OCI-LY7 (cell line): ENCODE measurements at regions not wholly inside any gene's neighbourhood (a gene's known extent, or its start where the extent isn't known, plus 50 kb on each side); places are given as distances from the start of the nearest gene placed in this dataset.
A peak's percentile ranks its signal among the peaks of the same experiment; 100 is the strongest.

Experiments used
- BruUV-seq: library from RNA; stranded (reverse); fragments of 400-500 nt; replicated peaks from 2 replicates; lab custom pipeline; 2021; lab: Mats Ljungman, UMichigan
- CTCF ChIA-PET: fragments of 300-600 bp; sonication (Branson Sonifier 250); formaldehyde crosslinking; loops from one replicate; lab custom pipeline; 2022; ENCODE audit warnings: antibody characterized with exemption; ENCODE audit not compliant: unreplicated experiment; lab: Charles Lee
- POLR2A ChIA-PET: fragments of 300-600 bp; sonication (Branson Sonifier 250); formaldehyde crosslinking; loops from one replicate; lab custom pipeline; 2022; ENCODE audit warnings: antibody characterized with exemption; lab: Charles Lee
- DNase-seq: peaks from one replicate; pipeline ENCODE4 v3.0.0-alpha.2; 2015; ENCODE audit warnings: low spot score
- H2AFZ ChIP-seq: fragments of 200-600 bp; sonication (generic), shearing (Covaris generic); 2 replicates; pipeline ENCODE4 v1.6.1; 2014; ENCODE audit warnings: mild to moderate bottlenecking, antibody characterized with exemption, low read length, moderate library complexity
- H3K27ac ChIP-seq: fragments of 200-600 bp; sonication (generic); 2 replicates; pipeline ENCODE4 v1.5.1; 2014; ENCODE audit warnings: mixed run types, low read depth, mild to moderate bottlenecking, moderate library complexity, low read length, inconsistent platforms; ENCODE audit not compliant: poor library complexity, severe bottlenecking
- H3K36me3 ChIP-seq: fragments of 200-600 bp; sonication (generic); 2 replicates; pipeline ENCODE4 v1.6.1; 2014; ENCODE audit warnings: mild to moderate bottlenecking, antibody characterized with exemption, low read length, moderate library complexity, mixed read lengths; ENCODE audit not compliant: insufficient read depth
- H3K4me1 ChIP-seq: fragments of 200-600 bp; sonication (generic); 2 replicates; pipeline ENCODE4 v1.5.1; 2014; ENCODE audit warnings: mild to moderate bottlenecking, low read length; ENCODE audit not compliant: insufficient read depth, poor library complexity, severe bottlenecking
- H3K4me2 ChIP-seq: fragments of 200-600 bp; sonication (generic); 2 replicates; pipeline ENCODE4 v1.6.1; 2014; ENCODE audit warnings: mild to moderate bottlenecking, low read length
- H3K4me3 ChIP-seq: fragments of 200-600 bp; sonication (generic); 2 replicates; pipeline ENCODE4 v1.5.1; 2014; ENCODE audit warnings: mild to moderate bottlenecking, low read depth, low read length; ENCODE audit not compliant: poor library complexity, severe bottlenecking
- H3K79me2 ChIP-seq: fragments of 200-600 bp; sonication (generic); 2 replicates; pipeline ENCODE4 v1.6.1; 2016; ENCODE audit warnings: low read depth, mild to moderate bottlenecking, low read length, moderate library complexity, mixed read lengths; ENCODE audit not compliant: insufficient read depth
- H3K9me2 ChIP-seq: fragments of 200-600 bp; sonication (generic); 2 replicates; pipeline ENCODE4 v1.6.1; 2016; ENCODE audit warnings: mild to moderate bottlenecking, low read length, mixed read lengths; ENCODE audit not compliant: insufficient read depth
- H3K9me3 ChIP-seq: fragments of 200-600 bp; sonication (generic); 2 replicates; pipeline ENCODE4 v1.6.1; 2014; ENCODE audit warnings: mild to moderate bottlenecking, mixed run types, low read length, mixed read lengths
- H4K20me1 ChIP-seq: fragments of 200-600 bp; sonication (generic); 2 replicates; pipeline ENCODE4 v1.6.1; 2014; ENCODE audit warnings: mild to moderate bottlenecking, antibody characterized with exemption, low read length, moderate library complexity, mixed read lengths; ENCODE audit not compliant: insufficient read depth
- EZH2phosphoT487 ChIP-seq: fragments of 200-600 bp; sonication (generic); IDR thresholded peaks from 2 replicates; pipeline ENCODE4 v1.6.1; 2018; ENCODE audit warnings: low read depth, borderline replicate concordance, mild to moderate bottlenecking, mixed run types, antibody characterized with exemption, low read length, moderate library complexity, mixed read lengths
- intact Hi-C: fragments of 100-400 bp; cut with micrococcal nuclease; formaldehyde crosslinking; loops from one replicate; pipeline ENCODE4 v1.10.0; 2022; ENCODE audit not compliant: unreplicated experiment
- TF ChIP-seq, protein P1 (sequence below): fragments of 200-600 bp; sonication (generic); conservative IDR thresholded peaks from 2 replicates; pipeline ENCODE4 v1.5.1; 2014; ENCODE audit warnings: mild to moderate bottlenecking, antibody characterized with exemption, low read length, moderate library complexity, mixed read lengths

DNA sequence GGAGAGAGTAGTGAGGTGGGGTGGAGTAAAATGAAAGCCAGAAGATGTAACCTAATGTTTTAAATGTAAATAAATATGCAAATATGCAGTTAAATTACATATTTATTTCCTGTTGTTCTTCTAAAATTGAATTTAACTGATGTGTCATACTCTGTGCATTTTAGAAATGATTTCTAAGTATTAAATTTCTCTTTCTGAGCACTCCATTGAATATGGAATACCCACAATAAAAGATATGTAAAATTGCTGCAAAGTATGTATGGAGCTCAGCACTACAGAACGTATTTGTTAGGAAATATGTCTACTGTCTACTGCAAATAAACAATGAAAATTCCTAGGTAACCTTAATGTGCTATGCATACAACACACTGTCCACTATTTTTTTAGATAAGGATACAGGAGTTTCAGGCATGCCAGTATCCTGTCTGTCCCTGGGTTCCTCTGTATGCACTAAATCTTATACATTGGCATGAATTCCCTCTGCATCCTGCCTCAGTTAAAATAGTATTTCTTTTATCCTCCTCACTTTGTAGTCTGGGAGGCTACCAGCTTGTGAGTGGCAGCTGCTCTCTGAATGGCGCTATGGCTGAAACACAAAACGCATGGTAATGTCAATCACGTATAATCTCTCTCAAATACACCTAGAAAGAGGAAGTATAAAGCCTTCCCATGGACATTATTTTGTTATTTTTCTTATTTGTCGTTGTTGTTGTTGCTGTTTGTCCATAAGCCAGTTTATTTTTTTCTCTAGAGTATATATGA, 579.5 kb downstream of the PYDC2 start:
- BruUV-seq: no TSS peak
- ChIA-PET POLR2A (interaction anchor here (0.7 to 1.3 kb wide), 4 partner anchors 9 to 31 kb away, joined by 3 to 4 read pairs (median 4); no protein-coding TSS in a partner anchor), CTCF (no interaction called here)
- peak overlapping the region; percentile 85 for H3K27ac ChIP-seq
- TF ChIP-seq, protein P1, sequence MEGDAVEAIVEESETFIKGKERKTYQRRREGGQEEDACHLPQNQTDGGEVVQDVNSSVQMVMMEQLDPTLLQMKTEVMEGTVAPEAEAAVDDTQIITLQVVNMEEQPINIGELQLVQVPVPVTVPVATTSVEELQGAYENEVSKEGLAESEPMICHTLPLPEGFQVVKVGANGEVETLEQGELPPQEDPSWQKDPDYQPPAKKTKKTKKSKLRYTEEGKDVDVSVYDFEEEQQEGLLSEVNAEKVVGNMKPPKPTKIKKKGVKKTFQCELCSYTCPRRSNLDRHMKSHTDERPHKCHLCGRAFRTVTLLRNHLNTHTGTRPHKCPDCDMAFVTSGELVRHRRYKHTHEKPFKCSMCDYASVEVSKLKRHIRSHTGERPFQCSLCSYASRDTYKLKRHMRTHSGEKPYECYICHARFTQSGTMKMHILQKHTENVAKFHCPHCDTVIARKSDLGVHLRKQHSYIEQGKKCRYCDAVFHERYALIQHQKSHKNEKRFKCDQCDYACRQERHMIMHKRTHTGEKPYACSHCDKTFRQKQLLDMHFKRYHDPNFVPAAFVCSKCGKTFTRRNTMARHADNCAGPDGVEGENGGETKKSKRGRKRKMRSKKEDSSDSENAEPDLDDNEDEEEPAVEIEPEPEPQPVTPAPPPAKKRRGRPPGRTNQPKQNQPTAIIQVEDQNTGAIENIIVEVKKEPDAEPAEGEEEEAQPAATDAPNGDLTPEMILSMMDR: no peak
- TF ChIP-seq EZH2phosphoT487: no peak
- no peak overlapping the region for H3K4me2 ChIP-seq
- no peaks in the 10 kb centered on the region for H3K79me2 ChIP-seq
- H3K4me3 ChIP-seq: no peak overlapping the region
- no peak overlapping the region for H2AFZ ChIP-seq
- H3K4me1 ChIP-seq: peaks cover 56% of the 10 kb centered on the region
- H3K9me3 ChIP-seq: peaks cover 50% of the 10 kb centered on the region; the same call in 1 of the 2 replicates
- H3K9me2 ChIP-seq: no peaks in the 10 kb centered on the region
- H4K20me1 ChIP-seq: no peaks in the 10 kb centered on the region
- peaks cover 44% of the 10 kb centered on the region for H3K36me3 ChIP-seq
- DNase-seq: no peak
- intact Hi-C loops: loop anchor here (10.0 kb wide), 1 partner anchor 936 kb away; no protein-coding TSS in a partner anchor

DNA sequence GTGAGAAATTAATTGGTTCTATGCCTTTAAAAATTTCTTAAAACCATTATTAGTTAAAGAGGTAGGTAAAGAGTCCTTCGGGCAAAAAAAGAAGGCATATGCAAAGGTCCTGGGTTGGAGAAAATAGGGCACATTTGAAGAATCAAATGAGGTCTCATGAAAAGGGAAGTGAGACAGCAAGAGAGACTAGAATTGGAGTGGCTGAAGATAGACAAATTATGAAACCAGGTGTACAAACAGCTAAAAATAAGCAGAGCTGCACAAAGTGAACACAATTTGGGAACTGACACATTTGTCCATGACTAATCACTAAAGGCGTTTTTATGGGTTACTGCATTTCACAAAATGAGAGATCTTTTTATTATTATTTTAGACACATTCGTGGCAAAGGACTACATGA, 581.2 kb downstream of the PYDC2 start:
- Histone ChIP-seq H3K27ac (peak overlapping the region; percentile 85), H4K20me1 (no peaks in the 10 kb centered on the region), H3K9me2 (no peaks in the 10 kb centered on the region), H3K36me3 (peaks cover 49% of the 10 kb centered on the region), H3K79me2 (no peaks in the 10 kb centered on the region), H2AFZ (peak overlapping the region; percentile 27; the same call in 1 of the 2 replicates), H3K4me2 (peak overlapping the region; percentile 45), H3K4me3 (peak overlapping the region; percentile 6), H3K4me1 (peaks cover 56% of the 10 kb centered on the region), H3K9me3 (peaks cover 55% of the 10 kb centered on the region; the same call in 1 of the 2 replicates)
- no peak for TF ChIP-seq EZH2phosphoT487
- TF ChIP-seq, protein P1: no peak
- DNase-seq: peak; percentile 91
- POLR2A ChIA-PET: interaction anchor here (0.6 to 2.0 kb wide), 7 partner anchors 9 to 143 kb away, joined by 3 to 8 read pairs (median 3); no protein-coding TSS in a partner anchor
- intact Hi-C loops: loop anchor here (1.0 to 10.0 kb wide), 4 partner anchors 21 to 937 kb away; no protein-coding TSS in a partner anchor
- CTCF ChIA-PET: no interaction called here
- no TSS peak for BruUV-seq

DNA sequence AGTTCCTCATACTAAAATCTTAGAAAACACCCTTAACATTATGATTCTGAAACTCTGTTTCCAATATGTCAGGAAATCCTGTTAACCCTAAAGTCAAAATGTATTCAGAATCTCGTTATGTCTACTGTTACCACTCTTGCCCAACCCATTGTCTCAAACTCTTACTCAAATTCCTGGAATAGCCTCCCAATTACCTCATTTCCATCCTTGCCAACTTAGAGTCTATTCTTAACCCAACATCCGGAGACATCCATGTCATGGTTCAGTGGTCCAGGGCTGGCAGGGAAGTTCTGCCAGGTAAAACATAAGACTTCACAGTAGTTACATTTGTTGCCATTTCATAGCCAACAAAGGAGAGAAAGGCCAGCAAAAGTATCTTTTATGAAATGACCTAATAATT, 593.9 kb downstream of the PYDC2 start:
- H3K36me3 ChIP-seq: no peaks in the 10 kb centered on the region
- TF ChIP-seq, protein P1: no peak
- no peak for TF ChIP-seq EZH2phosphoT487
- CTCF ChIA-PET: no interaction called here
- H3K4me1 ChIP-seq: peaks cover under 1% of the 10 kb centered on the region
- intact Hi-C loops: no loop called here
- no peaks in the 10 kb centered on the region for H3K79me2 ChIP-seq
- DNase-seq: no peak
- H3K4me3 ChIP-seq: no peak overlapping the region
- no peak overlapping the region for H2AFZ ChIP-seq
- H3K4me2 ChIP-seq: no peak overlapping the region
- POLR2A ChIA-PET: no interaction called here
- no peaks in the 10 kb centered on the region for H3K9me3 ChIP-seq
- no peaks in the 10 kb centered on the region for H3K9me2 ChIP-seq
- BruUV-seq: no TSS peak
- H4K20me1 ChIP-seq: no peaks in the 10 kb centered on the region
- no peak overlapping the region for H3K27ac ChIP-seq
